ENCODE measurements at regions not wholly inside any gene's neighbourhood (a gene's known extent, or its start where the extent isn't known, plus 50 kb on each side); places are given as distances from the start of the nearest gene placed in this dataset.

DNA sequence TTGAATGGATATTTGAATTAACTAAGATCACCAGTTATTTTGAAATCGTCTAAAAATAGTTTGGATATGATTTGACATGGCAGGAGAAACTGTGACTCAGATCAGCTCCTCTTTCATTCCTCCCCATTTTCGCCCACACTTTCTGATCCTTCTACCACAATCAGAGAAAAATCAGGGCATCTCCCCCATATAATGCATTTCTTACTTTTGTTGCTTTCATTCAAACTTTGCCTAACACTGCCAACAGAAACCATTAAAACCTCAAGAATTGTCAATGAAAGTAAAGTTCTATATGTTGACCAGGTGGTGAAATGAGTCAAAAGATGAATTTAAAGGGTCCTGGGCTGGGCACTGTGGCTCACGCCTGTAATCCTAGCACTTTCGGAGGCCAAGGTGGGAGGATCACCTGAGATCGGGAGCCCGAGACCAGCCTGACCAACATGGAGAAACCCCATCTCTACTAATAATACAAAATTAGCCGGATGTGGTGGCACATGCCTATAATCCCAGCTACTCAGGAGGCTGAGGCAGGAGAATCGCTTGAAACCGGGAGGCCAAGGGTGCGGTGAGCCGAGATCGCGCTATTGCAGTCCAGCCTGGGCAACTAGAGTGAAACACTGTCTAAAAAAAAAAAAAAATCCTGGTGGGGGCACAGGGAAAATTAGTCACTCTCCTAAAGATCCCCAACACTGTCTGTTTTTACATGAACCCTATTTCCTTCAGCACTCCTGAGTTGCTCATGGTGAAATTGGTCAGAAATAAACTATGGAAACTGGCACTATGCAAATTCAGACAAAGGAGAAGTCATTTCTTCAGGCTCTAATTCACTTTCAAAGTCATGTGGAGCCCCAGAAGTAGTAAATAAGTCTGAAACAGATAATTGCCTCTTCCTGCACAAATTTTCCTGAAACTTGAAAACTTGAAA is 122.8 kb upstream of the NOCT start:
- no peak for TF ChIP-seq EZH2phosphoT487 (IDR thresholded peaks at IDR 0.05; ENCODE audit: insufficient read depth, low read depth)
- TF ChIP-seq EZH2 (IDR thresholded peaks at IDR 0.05; ENCODE audit: insufficient read depth, poor library complexity, severe bottlenecking) = no peak

All from GM23248 (cell line).